Limb (tissue), 2 donors: ENCODE measurements at regions not wholly inside any gene's neighbourhood (a gene's known extent, or its start where the extent isn't known, plus 50 kb on each side); places are given as distances from the start of the nearest gene placed in this dataset.
A peak's percentile ranks its signal among the peaks of the same experiment; 100 is the strongest.

Experiments
- DNase-seq, 2 donors: peaks; one replicate each; pipeline ENCODE4 v3.0.0-alpha.2; 2016; ENCODE audit errors: extremely low spot score in 2 of 2

GRCh38 chr12:94716339-94716738, 66.0 kb upstream of the TMCC3 start:
- no peak for DNase-seq

- peak in 1 of 2 donors; percentile 78 for DNase-seq
Observed at GRCh38 chr12:94714378-94715114, 64.2 kb upstream of the TMCC3 start.

- DNase-seq, result no peak
Observed at GRCh38 chr12:94712815-94713515, 62.6 kb upstream of the TMCC3 start.

- DNase-seq, result no peak
Observed at GRCh38 chr12:94710933-94711332, 60.6 kb upstream of the TMCC3 start.

- DNase-seq, result peak; percentile 81 to 88
Observed at GRCh38 chr12:94707892-94708291, 57.5 kb upstream of the TMCC3 start.

- DNase-seq, result no peak
Observed at GRCh38 chr12:94707036-94707435, 56.7 kb upstream of the TMCC3 start.

GRCh38 chr12:94706250-94706661, 55.9 kb upstream of the TMCC3 start:
- DNase-seq, result no peak

GRCh38 chr12:94705676-94706075, 55.3 kb upstream of the TMCC3 start:
- no peak for DNase-seq

- DNase-seq, result no peak
Observed at GRCh38 chr12:94704452-94705306, 54.3 kb upstream of the TMCC3 start.

GRCh38 chr12:94702696-94703095, 52.3 kb upstream of the TMCC3 start:
- no peak for DNase-seq

- DNase-seq, result no peak
Observed at GRCh38 chr12:94701711-94702110, 51.4 kb upstream of the TMCC3 start.

GRCh38 chr12:94700662-94701061, 50.3 kb upstream of the TMCC3 start:
- DNase-seq, result no peak
